IPS-NIHi11 (cell line): ENCODE measurements at regions not wholly inside any gene's neighbourhood (a gene's known extent, or its start where the extent isn't known, plus 50 kb on each side); places are given as distances from the start of the nearest gene placed in this dataset.
"Not testable (repeated sequence)": the region's sequence is repeated elsewhere in the genome, so short reads cannot be mapped to it uniquely, and the experiment has no call there.

ENCODE experiments used
- DNase-seq: peaks from one replicate; pipeline ENCODE4 v3.0.0; 2012; ENCODE audit warnings: mixed read lengths, low spot score

DNA sequence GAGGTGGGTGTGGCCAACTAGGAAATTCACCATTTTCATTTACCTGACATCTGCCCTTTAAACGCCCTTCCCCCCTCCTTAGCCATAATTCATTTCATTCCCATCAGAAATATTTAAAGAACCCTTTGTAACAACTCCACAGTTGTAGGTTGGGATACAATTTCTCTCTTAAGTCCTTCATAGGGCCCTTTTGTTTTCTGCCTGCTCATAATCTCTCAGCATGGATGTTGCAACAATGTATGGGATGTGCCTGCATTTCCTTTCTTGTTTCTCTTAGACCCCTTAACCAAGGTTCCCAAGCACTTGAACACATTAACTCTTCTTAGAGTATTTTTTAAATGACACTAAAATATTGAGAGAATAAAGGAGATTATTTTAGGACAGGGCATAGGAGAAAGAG lies 51.7 kb upstream of the MYO10 start:
- DNase-seq = no peak

DNA sequence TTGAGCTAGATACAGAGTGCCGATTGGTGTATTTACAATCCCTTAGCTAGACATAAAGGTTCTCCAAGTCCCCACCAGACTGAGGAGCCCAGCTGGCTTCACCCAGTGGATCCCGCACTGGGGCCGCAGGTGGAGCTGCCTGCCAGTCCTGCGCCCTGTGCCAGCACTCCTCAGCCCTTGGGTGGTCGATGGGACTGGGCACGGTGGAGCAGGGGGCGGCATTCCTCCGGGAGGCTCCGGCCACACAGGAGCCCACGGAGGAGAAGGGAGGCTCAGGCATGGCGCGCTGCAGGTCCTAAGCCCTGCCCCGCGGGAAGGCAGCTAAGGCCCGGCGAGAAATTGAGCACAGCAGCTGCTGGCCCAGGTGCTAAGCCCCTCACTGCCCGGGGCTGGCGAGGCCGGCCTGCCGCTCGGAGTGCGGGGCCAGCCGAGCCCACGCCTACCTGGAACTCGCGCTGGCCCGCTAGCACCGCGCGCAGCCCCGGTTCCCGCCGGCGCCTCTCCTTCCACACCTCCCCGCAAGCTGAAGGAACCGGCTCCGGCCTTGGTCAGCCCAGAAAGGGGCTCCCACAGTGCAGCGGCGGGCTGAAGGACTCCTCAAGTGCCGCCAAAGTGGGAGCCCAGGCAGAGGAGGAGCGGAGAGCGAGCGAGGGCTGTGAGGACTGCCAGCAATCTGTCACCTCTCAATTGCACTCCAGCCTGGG lies 54.9 kb upstream of the MYO10 start:
- DNase-seq = not testable (repeated sequence)

DNA sequence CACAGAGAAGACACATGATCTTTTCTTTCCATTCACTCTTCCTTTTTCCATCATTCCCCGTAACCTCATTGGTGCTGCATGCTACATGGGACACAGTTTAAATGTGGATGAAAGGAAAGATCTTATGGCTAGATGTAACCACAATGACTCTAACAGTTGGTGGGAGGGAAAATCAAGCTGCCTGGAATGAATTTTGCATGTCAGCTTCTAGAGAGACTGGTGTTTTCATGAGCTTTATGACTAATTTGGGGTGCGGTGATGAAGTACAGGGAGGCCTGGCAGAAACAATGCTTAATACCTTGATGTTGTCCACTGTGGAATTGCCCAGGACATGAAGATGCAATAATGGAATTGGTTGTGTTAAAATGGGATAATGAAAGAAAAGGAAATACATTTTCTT lies 55.9 kb upstream of the MYO10 start:
- no peak for DNase-seq

DNA sequence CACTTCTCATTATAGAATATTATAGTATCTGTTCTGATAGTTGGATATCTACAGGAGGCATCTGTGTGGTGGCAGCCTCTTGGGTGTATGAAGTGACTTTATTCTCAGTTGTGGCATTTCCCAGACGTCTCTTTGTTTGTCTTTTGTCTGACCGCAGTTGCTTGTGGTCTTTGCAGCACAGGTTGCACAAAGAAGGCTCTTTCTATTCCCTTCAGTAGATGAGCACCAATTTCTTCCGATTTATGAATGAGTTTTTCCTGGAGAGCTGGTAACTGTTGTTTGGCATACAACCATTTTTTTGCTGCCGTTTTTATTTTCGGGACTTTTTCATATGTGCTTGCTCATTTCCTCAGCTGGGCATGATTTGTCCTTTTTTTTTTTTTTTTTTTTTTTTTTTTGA lies 56.4 kb upstream of the MYO10 start:
- no peak for DNase-seq

DNA sequence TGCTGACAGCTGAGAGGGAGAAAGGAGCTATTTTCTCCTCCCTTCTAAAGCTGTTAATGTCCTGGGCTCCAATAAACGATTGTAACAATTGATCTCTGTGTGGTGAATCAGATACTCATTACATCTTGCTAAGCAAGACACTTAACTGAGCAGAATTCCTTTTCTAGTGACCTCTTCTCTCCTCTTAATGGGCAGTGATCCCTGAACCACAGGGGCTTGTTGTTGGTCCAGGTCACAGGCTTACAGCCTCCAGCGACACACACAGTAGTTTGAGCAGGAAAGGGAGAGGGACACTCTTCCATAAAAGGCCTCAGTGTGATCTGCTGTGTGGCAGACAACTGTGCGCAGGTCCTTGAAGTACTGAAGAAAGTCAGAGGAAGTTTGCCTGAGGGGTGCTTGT lies 58.5 kb upstream of the MYO10 start:
- no peak for DNase-seq

- no peak for DNase-seq
These were observed 59.3 kb upstream of the MYO10 start for GRCh38 chr5:16995372-16995771.

GRCh38 chr5:17000291-17000939 lies 64.3 kb upstream of the MYO10 start:
- DNase-seq = no peak

GRCh38 chr5:17001428-17001827 lies 65.3 kb upstream of the MYO10 start:
- no peak for DNase-seq

DNA sequence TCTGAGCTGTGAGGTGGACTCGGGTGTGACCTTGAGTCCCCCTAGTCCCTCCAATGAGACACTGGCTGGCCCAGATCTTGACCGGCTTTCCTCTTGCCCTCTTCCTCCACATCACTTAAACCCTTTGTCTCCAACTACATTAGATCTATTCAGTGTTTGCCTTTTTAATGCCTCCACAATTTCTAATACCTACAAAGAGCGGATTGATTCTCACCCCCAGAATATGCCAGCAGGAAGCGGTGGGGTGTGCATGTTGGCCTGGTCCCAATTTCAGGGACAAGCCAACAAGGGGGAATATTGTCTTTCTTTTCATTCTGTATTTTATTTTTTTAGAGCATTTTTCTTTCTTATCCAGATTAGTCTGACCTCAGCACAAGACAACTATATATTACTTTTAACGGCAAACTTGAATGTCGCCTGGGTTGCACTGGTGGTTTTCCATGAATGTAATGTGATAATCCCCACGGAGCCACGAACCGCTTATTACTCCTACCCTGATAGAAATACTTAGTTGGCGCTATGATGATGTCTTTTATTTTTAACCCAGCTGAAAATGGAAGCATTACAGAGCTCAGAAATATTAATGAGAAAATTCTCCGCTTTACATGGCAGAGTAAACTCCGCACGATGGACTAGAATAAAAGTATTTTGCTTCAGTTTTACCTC lies 68.5 kb upstream of the MYO10 start:
- no peak for DNase-seq

DNA sequence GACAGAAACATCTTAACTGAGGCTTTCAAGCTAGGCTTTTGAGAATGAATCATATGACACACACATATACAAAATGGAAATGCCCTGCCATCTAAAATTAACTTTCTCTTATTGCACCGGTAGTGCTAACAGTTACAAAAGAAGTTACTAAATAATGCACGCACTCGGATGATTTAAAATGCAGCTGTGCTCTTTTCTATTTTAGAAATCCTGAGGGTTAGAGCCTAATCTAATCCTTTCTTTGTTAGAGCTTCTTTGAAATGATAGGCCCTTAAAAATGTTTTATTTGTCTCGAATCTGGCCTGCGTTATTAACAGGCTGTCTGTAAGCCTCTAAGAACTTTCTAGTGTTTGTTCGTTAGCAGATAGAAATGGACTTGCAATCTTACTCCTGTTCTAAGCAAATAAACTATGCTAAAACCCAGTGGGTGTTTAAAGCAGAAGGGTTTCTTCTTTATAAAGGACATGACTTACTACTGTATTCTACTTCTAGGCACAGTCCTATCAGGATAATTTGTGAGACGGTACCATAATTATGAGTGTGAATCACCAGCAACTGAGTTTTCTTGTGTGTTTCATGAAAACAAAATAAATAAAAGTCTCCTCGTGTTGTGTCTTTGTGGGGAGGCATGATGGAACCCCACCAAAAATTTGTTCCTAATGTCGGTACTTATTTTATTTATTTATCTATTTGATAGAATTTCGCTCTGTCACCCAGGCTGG lies 69.2 kb upstream of the MYO10 start:
- DNase-seq = no peak

DNA sequence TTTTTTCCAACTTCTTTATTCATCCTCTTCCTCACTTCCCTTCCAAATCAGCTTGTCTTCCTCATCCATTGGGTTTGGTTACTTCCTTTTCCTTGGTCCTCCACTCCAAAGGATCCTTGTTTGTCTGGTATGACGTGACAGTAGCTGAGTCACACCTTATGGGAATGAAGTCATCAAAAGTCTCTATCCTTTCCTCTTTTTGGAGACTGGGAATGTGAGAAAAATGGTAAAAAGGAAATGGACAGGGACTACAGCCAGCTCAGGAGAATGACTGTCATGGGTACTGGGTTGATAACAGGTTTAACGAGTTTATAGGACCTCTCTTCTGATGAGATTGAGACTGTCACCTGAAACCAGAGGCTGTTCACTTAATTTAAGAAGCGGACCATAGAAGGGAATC lies 76.2 kb upstream of the MYO10 start:
- no peak for DNase-seq

- no peak for DNase-seq
These were observed 78.6 kb upstream of the MYO10 start for GRCh38 chr5:17014686-17015085.

DNA sequence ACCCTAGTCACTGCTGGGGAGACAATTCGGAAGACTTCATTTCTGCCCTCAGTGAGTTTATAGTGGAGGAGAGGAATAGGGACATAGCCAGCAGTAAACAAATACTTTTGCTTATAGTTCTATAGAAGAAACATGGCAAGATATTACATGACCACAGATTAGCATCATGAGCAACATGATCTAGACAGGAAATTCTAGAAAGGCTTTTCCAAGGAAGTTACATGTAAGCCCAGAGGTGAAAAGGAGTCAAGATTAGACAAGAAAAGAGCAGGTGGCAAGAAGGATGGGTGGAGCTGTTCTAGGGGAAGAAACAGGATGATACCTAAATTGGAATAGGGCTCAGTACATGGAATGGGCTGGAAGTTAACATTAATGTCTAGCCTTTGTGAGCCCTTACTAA lies 82.8 kb upstream of the MYO10 start:
- DNase-seq = no peak

GRCh38 chr5:17019324-17019723 lies 83.2 kb upstream of the MYO10 start:
- no peak for DNase-seq

GRCh38 chr5:17020678-17021601 lies 84.9 kb upstream of the MYO10 start:
- DNase-seq = no peak

- DNase-seq = no peak
These were observed 85.5 kb upstream of the MYO10 start for GRCh38 chr5:17021602-17021932.

DNA sequence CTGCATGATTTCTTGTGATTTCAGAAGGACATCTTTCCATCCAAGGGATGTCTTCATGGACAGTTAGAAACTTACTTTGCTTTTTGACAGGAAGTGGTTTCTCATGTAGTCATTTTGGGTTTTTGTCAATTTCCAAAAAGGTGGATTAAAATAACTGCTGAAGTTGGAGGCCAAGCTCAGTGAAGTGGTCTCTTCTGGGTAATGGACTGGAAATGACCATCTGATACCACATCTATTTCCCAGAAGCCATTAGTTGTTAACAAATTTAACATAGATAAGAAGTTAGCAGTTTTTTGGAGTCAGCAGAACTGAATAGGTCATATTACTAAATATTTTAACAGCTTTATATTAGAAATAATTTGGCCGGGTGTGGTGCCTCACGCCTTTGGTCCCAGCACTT lies 86.2 kb upstream of the MYO10 start:
- no peak for DNase-seq

GRCh38 chr5:17024686-17025180 lies 88.6 kb upstream of the MYO10 start:
- no peak for DNase-seq

GRCh38 chr5:17031659-17032277 lies 95.7 kb upstream of the MYO10 start:
- not testable (repeated sequence) for DNase-seq

GRCh38 chr5:17032314-17032985 lies 96.4 kb upstream of the MYO10 start:
- DNase-seq = not testable (repeated sequence)

DNA sequence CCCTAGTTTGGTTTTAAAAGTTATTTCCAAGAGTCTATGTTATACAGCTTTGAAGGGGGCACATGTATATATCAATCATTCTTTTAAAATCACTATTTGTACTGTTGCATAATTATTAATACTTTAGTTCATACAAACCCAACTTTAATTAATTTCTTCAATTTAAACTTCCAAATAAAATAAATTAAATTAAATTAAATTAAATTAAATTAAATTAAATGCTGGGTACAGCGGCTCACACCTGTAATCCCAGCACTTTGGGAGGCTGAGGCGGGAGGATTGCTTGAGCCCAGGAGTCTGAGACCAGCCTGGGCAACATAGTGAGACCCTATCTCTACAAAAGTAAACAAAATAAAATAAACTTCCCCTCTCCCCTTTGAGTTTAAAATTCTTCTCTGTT lies 98.9 kb upstream of the MYO10 start:
- DNase-seq = not testable (repeated sequence)
